ENCODE measurements at regions not wholly inside any gene's neighbourhood (a gene's known extent, or its start where the extent isn't known, plus 50 kb on each side); places are given as distances from the start of the nearest gene placed in this dataset.
"Not testable (repeated sequence)": the region's sequence is repeated elsewhere in the genome, so short reads cannot be mapped to it uniquely, and the experiment has no call there.

DNA sequence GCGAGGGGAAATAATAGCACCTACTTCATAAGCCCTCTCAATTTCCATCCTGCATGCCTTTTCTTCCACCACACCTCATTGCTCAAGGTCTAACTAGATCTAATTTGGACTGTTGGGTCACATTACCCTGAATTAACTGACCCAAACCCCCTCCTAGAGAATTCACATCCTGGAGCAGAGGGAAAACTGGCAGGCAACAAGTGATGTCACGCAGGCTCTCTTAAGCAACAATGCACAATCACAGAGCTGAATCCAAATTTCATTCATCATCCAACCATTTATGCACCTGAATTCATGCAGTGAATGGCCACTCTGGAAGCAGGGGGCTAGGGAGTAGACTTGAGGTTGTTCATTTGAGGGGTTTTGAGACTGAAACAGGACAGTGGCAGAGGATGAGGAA is 107.7 kb upstream of the HUWE1 start:
- peaks cover 5% of the 10 kb centered on the region for H3K9me3 Mint-ChIP-seq
- no peaks in the 10 kb centered on the region for H3K36me3 Mint-ChIP-seq (ENCODE audit: low read depth)
- H3K27ac Mint-ChIP-seq (ENCODE audit: unreplicated experiment) = no peak overlapping the region
- DNase-seq (ENCODE audit: low read depth, low spot score) = no peak
- peaks cover 12% of the 10 kb centered on the region for H3K4me1 Mint-ChIP-seq
- TF ChIP-seq, protein P1, sequence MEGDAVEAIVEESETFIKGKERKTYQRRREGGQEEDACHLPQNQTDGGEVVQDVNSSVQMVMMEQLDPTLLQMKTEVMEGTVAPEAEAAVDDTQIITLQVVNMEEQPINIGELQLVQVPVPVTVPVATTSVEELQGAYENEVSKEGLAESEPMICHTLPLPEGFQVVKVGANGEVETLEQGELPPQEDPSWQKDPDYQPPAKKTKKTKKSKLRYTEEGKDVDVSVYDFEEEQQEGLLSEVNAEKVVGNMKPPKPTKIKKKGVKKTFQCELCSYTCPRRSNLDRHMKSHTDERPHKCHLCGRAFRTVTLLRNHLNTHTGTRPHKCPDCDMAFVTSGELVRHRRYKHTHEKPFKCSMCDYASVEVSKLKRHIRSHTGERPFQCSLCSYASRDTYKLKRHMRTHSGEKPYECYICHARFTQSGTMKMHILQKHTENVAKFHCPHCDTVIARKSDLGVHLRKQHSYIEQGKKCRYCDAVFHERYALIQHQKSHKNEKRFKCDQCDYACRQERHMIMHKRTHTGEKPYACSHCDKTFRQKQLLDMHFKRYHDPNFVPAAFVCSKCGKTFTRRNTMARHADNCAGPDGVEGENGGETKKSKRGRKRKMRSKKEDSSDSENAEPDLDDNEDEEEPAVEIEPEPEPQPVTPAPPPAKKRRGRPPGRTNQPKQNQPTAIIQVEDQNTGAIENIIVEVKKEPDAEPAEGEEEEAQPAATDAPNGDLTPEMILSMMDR (conservative IDR thresholded peaks at IDR 0.05) = no peak
- H3K27me3 Mint-ChIP-seq (ENCODE audit: low read depth) = no peaks in the 10 kb centered on the region
- H3K4me3 Mint-ChIP-seq = no peak overlapping the region

DNA sequence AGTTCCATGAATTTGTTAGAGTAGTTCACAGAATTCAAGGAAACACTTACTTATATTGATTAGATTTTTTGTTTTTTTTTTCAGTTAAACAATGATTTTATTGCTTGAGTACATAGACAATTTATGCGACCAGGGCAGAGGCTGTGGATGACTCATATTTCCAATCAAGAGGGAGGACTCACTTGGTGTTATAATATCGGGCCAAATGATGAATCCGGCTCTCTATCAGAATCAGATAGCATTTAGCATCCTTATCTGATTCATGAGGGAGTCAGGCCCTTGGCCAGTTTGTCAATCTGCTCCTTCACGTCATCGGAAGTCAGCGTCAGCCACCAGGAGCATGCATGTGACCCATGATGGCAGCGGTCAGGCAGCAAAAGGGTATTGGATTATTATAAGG is 82.3 kb upstream of the HUWE1 start:
- peaks cover 14% of the 10 kb centered on the region for H3K9me3 Mint-ChIP-seq

DNA sequence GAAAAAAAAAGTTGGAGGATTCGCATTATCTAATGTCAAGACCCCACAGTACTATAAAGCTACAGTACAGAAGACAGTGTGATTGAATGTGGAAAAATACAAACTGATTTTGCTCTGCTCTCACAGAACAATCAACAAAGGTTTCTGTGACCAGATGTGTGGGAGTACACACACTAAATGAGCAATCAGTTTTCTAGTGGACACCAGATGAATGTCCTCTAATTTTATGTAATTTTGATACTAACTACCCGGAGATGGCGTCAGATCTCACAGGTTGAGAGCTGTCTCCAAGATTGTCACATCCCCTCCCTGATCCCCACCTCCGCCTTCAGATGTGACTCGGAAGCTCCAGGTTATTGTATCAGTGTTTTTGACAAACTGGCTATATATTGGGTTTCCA is 81.9 kb upstream of the HUWE1 start:
- Mint-ChIP-seq H3K36me3 (ENCODE audit: low read depth) (peaks cover 10% of the 10 kb centered on the region), H3K27me3 (ENCODE audit: low read depth) (no peaks in the 10 kb centered on the region), H3K4me3 (no peak overlapping the region), H3K27ac (ENCODE audit: unreplicated experiment) (no peak overlapping the region), H3K9me3 (peaks cover 17% of the 10 kb centered on the region), H3K4me1 (peaks cover 4% of the 10 kb centered on the region)
- TF ChIP-seq, protein P1 (conservative IDR thresholded peaks at IDR 0.05) = no peak
- no peak for DNase-seq (ENCODE audit: low read depth, low spot score)

More for the DNA sequence above, 82.3 kb upstream of the HUWE1 start:
- H3K27ac Mint-ChIP-seq (ENCODE audit: unreplicated experiment) = no peak overlapping the region
- H3K36me3 Mint-ChIP-seq (ENCODE audit: low read depth) = peaks cover 10% of the 10 kb centered on the region
- DNase-seq (ENCODE audit: low read depth, low spot score) = no peak
- H3K4me1 Mint-ChIP-seq = peaks cover 4% of the 10 kb centered on the region
- TF ChIP-seq, protein P1 (conservative IDR thresholded peaks at IDR 0.05) = no peak
- H3K27me3 Mint-ChIP-seq (ENCODE audit: low read depth) = no peaks in the 10 kb centered on the region
- H3K4me3 Mint-ChIP-seq = no peak overlapping the region

DNA sequence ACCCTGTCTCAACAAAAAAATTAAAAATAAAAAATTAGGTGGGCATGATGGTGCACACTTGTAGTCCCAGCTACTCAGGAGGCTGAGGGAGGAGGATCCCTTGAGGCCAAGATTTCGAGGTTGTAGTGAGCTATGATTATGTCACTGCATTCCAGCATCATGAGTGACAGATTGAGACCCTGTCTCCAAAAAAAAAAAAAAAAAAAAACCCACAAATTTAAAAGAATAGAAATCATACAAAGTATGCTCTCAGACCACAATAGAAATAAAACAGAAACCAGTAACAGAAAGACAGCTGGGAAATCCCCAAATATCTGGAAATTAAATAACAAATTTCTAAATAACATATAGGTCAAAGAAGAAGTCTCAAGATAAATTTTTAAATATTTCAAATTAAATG is 81.0 kb upstream of the HUWE1 start:
- H3K4me1 Mint-ChIP-seq = peaks cover 4% of the 10 kb centered on the region
- H3K27ac Mint-ChIP-seq (ENCODE audit: unreplicated experiment) = no peak overlapping the region
- TF ChIP-seq, protein P1 (conservative IDR thresholded peaks at IDR 0.05) = no peak
- peaks cover 14% of the 10 kb centered on the region for H3K9me3 Mint-ChIP-seq
- DNase-seq (ENCODE audit: low read depth, low spot score) = no peak
- H3K27me3 Mint-ChIP-seq (ENCODE audit: low read depth) = no peaks in the 10 kb centered on the region
- H3K36me3 Mint-ChIP-seq (ENCODE audit: low read depth) = peaks cover 7% of the 10 kb centered on the region
- H3K4me3 Mint-ChIP-seq = no peak overlapping the region

DNA sequence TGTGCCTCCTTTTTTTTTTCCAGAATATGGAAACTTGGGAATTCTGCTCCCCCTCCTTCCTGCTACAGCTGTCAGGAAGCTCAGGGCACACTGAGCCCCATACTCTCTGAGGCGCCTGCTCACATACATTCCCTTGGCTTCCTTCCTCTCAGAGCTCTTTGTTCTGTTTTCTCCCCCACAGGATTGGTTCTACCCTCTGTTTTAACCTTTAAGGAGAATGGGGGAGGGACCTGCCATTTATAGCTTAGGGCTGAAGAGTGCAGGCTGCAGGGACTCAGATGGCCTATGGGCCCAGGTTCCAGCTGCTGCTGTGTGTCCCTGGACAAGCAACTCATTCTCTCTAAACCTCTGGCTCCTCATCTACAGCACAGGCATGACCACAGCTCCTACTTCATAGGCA is 70.7 kb upstream of the HUWE1 start:
- Mint-ChIP-seq H3K27ac (ENCODE audit: unreplicated experiment) (peak overlapping the region; percentile 81), H3K4me1 (peaks cover 13% of the 10 kb centered on the region)
- H3K9me3 Mint-ChIP-seq; H3K4me3 Mint-ChIP-seq; H3K36me3 Mint-ChIP-seq (ENCODE audit: low read depth); DNase-seq (ENCODE audit: low read depth, low spot score); H3K27me3 Mint-ChIP-seq (ENCODE audit: low read depth): not testable (repeated sequence)

DNA sequence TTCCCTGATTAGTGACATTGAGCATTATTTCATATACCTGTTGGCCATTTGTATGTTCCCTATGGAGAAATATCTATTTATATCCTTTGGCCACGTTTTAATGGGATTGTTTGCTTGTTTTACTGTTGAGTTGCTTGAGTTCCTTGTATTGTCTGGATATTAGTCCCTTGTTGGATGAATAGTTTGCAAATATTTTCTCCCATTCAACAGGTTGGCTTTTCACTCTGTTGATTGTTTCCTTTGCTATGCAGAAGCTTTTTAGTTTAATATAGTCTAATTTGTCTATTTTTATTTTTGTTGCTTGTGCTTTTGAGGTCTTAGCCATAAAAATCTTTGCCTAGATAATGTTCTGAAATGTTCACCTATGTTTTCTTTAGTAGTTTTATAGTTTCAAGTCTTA is 60.2 kb upstream of the HUWE1 start:
- no peaks in the 10 kb centered on the region for H3K4me1 Mint-ChIP-seq
- H3K4me3 Mint-ChIP-seq = no peak overlapping the region
- H3K36me3 Mint-ChIP-seq (ENCODE audit: low read depth) = no peaks in the 10 kb centered on the region
- DNase-seq (ENCODE audit: low read depth, low spot score) = no peak
- no peak overlapping the region for H3K27ac Mint-ChIP-seq (ENCODE audit: unreplicated experiment)
- TF ChIP-seq, protein P1 (conservative IDR thresholded peaks at IDR 0.05) = no peak
- no peaks in the 10 kb centered on the region for H3K27me3 Mint-ChIP-seq (ENCODE audit: low read depth)
- peaks cover 8% of the 10 kb centered on the region for H3K9me3 Mint-ChIP-seq

Data from neural crest cell (in vitro differentiated cells).